Mucosa of gallbladder (tissue), 1 donor: ENCODE measurements at regions not wholly inside any gene's neighbourhood (a gene's known extent, or its start where the extent isn't known, plus 50 kb on each side); places are given as distances from the start of the nearest gene placed in this dataset.

Experiments used
- DNase-seq: peaks from one replicate; pipeline ENCODE4 v3.0.0-alpha.2; 2020; ENCODE audit warnings: low spot score
- donor health status: DM: no; HTN: no; CAD: no.

- no peak for DNase-seq
These were observed 384.7 kb downstream of the PDCD6IP start for GRCh38 chr3:34183114-34183513.

- DNase-seq = no peak
These were observed 385.3 kb downstream of the PDCD6IP start for GRCh38 chr3:34183611-34184340.

- DNase-seq = no peak
These were observed 386.9 kb downstream of the PDCD6IP start for GRCh38 chr3:34185301-34185700.

GRCh38 chr3:34189133-34189532 is 390.7 kb downstream of the PDCD6IP start:
- no peak for DNase-seq

GRCh38 chr3:34196914-34197313 is 398.5 kb downstream of the PDCD6IP start:
- DNase-seq = no peak

GRCh38 chr3:34198309-34198708 is 399.9 kb downstream of the PDCD6IP start:
- DNase-seq = no peak

- no peak for DNase-seq
These were observed 402.1 kb downstream of the PDCD6IP start for GRCh38 chr3:34200576-34200975.

GRCh38 chr3:34202975-34203374 is 404.5 kb downstream of the PDCD6IP start:
- no peak for DNase-seq

GRCh38 chr3:34203386-34203785 is 405.0 kb downstream of the PDCD6IP start:
- no peak for DNase-seq

GRCh38 chr3:34207002-34207401 is 408.6 kb downstream of the PDCD6IP start:
- DNase-seq = no peak

- no peak for DNase-seq
These were observed 409.4 kb downstream of the PDCD6IP start for GRCh38 chr3:34207806-34208205.

GRCh38 chr3:34212175-34212574 is 413.7 kb downstream of the PDCD6IP start:
- DNase-seq = no peak

GRCh38 chr3:34212656-34213055 is 414.2 kb downstream of the PDCD6IP start:
- DNase-seq = no peak

- DNase-seq = no peak
These were observed 415.0 kb downstream of the PDCD6IP start for GRCh38 chr3:34213478-34213877.

- no peak for DNase-seq
These were observed 418.4 kb downstream of the PDCD6IP start for GRCh38 chr3:34216711-34217335.

GRCh38 chr3:34218706-34219385 is 420.4 kb downstream of the PDCD6IP start:
- DNase-seq = no peak

- DNase-seq = no peak
These were observed 421.1 kb downstream of the PDCD6IP start for GRCh38 chr3:34219556-34219955.

GRCh38 chr3:34225821-34226366 is 427.5 kb downstream of the PDCD6IP start:
- no peak for DNase-seq

GRCh38 chr3:34229876-34230275 is 431.4 kb downstream of the PDCD6IP start:
- DNase-seq = no peak

GRCh38 chr3:34235096-34235495 is 436.7 kb downstream of the PDCD6IP start:
- DNase-seq = no peak

- no peak for DNase-seq
These were observed 439.5 kb downstream of the PDCD6IP start for GRCh38 chr3:34237946-34238345.

GRCh38 chr3:34238407-34238806 is 440.0 kb downstream of the PDCD6IP start:
- no peak for DNase-seq

- DNase-seq = no peak
These were observed 440.9 kb downstream of the PDCD6IP start for GRCh38 chr3:34239287-34239686.
